Lower lobe of right lung (tissue), 2 donors: ENCODE measurements at regions not wholly inside any gene's neighbourhood (a gene's known extent, or its start where the extent isn't known, plus 50 kb on each side); places are given as distances from the start of the nearest gene placed in this dataset.
"Not testable (repeated sequence)": the region's sequence is repeated elsewhere in the genome, so short reads cannot be mapped to it uniquely, and the experiment has no call there.

ENCODE experiments used
- ATAC-seq, 2 donors: fragments of 200-7000 bp; cut with Tn5 transposase; one replicate each; pipeline ENCODE4 v1.9.1; 2020 to 2022; ENCODE audit warnings: mild to moderate bottlenecking in 2 of 2, moderate library complexity in 2 of 2
- DNase-seq: peaks from one replicate; pipeline ENCODE4 v3.0.0-alpha.2; 2020
- H3K27ac ChIP-seq: fragments of 200-600 bp; one replicate; pipeline ENCODE4 v1.8.0; 2022
- H3K27me3 ChIP-seq: fragments of 200-600 bp; one replicate; pipeline ENCODE4 v1.8.0; 2022; ENCODE audit warnings: low read depth
- H3K36me3 ChIP-seq: fragments of 200-600 bp; one replicate; pipeline ENCODE4 v1.8.0; 2022; ENCODE audit warnings: mild to moderate bottlenecking
- H3K4me1 ChIP-seq: fragments of 200-600 bp; one replicate; pipeline ENCODE4 v1.8.0; 2022
- H3K4me3 ChIP-seq: fragments of 200-600 bp; one replicate; pipeline ENCODE4 v1.8.0; 2022; ENCODE audit warnings: mild to moderate bottlenecking
- H3K9me3 ChIP-seq: fragments of 200-600 bp; one replicate; pipeline ENCODE4 v1.8.0; 2022
- CTCF ChIP-seq: fragments of 200-600 bp; IDR thresholded peaks from one replicate; pipeline ENCODE4 v1.8.0; 2022; ENCODE audit warnings: antibody characterized with exemption, mild to moderate bottlenecking
- intact Hi-C: fragments of 100-400 bp; cut with DNase I; formaldehyde crosslinking; loops from one replicate; pipeline ENCODE4 v1.11.0; 2022
- donor health status: DM: no; HTN: yes; CAD: no; lungs with severe emphysema.

GRCh38 chr6:78670156-78670555, 197.2 kb upstream of the IRAK1BP1 start:
- Histone ChIP-seq H3K27ac (no peak overlapping the region), H3K27me3 (no peaks in the 10 kb centered on the region), H3K9me3 (no peaks in the 10 kb centered on the region), H3K36me3 (no peaks in the 10 kb centered on the region), H3K4me3 (no peak overlapping the region), H3K4me1 (no peaks in the 10 kb centered on the region)
- intact Hi-C loops = no loop called here
- TF ChIP-seq CTCF = no peak
- ATAC-seq = no peak
- DNase-seq = no peak

GRCh38 chr6:78670802-78671201, 196.5 kb upstream of the IRAK1BP1 start:
- no peaks in the 10 kb centered on the region for H3K9me3 ChIP-seq
- intact Hi-C loops = no loop called here
- H3K4me3 ChIP-seq = no peak overlapping the region
- DNase-seq = no peak
- no peak for ATAC-seq
- no peaks in the 10 kb centered on the region for H3K36me3 ChIP-seq
- H3K4me1 ChIP-seq = no peaks in the 10 kb centered on the region
- no peak for TF ChIP-seq CTCF
- H3K27ac ChIP-seq = no peak overlapping the region
- H3K27me3 ChIP-seq = no peaks in the 10 kb centered on the region

GRCh38 chr6:78676069-78677007, 191.0 kb upstream of the IRAK1BP1 start:
- ATAC-seq, H3K9me3 ChIP-seq, DNase-seq: not testable (repeated sequence)

GRCh38 chr6:78688668-78689067, 178.7 kb upstream of the IRAK1BP1 start:
- Histone ChIP-seq H3K4me1 (no peaks in the 10 kb centered on the region), H3K27ac (no peak overlapping the region), H3K9me3 (no peaks in the 10 kb centered on the region), H3K4me3 (no peak overlapping the region), H3K27me3 (no peaks in the 10 kb centered on the region), H3K36me3 (no peaks in the 10 kb centered on the region)
- ATAC-seq = no peak
- no peak for TF ChIP-seq CTCF
- DNase-seq = no peak
- intact Hi-C loops = no loop called here

More at GRCh38 chr6:78676069-78677007, 191.0 kb upstream of the IRAK1BP1 start:
- H3K27me3 ChIP-seq, H3K27ac ChIP-seq, H3K4me1 ChIP-seq, H3K36me3 ChIP-seq, H3K4me3 ChIP-seq, intact Hi-C loops: not testable (repeated sequence)

GRCh38 chr6:78693835-78694234, 173.5 kb upstream of the IRAK1BP1 start:
- Histone ChIP-seq H3K4me1 (no peaks in the 10 kb centered on the region), H3K27me3 (no peaks in the 10 kb centered on the region), H3K27ac (no peak overlapping the region), H3K9me3 (no peaks in the 10 kb centered on the region), H3K36me3 (no peaks in the 10 kb centered on the region), H3K4me3 (no peak overlapping the region)
- ATAC-seq (no peak), DNase-seq (no peak)
- intact Hi-C loops = no loop called here
- no peak for TF ChIP-seq CTCF

- ATAC-seq, H3K9me3 ChIP-seq, H3K36me3 ChIP-seq, intact Hi-C loops, H3K4me3 ChIP-seq, H3K27me3 ChIP-seq, DNase-seq, H3K27ac ChIP-seq, H3K4me1 ChIP-seq: not testable (repeated sequence)
Observed at GRCh38 chr6:78694628-78695027, 172.7 kb upstream of the IRAK1BP1 start.
